ENCODE measurements at regions not wholly inside any gene's neighbourhood (a gene's known extent, or its start where the extent isn't known, plus 50 kb on each side); places are given as distances from the start of the nearest gene placed in this dataset.

DNA sequence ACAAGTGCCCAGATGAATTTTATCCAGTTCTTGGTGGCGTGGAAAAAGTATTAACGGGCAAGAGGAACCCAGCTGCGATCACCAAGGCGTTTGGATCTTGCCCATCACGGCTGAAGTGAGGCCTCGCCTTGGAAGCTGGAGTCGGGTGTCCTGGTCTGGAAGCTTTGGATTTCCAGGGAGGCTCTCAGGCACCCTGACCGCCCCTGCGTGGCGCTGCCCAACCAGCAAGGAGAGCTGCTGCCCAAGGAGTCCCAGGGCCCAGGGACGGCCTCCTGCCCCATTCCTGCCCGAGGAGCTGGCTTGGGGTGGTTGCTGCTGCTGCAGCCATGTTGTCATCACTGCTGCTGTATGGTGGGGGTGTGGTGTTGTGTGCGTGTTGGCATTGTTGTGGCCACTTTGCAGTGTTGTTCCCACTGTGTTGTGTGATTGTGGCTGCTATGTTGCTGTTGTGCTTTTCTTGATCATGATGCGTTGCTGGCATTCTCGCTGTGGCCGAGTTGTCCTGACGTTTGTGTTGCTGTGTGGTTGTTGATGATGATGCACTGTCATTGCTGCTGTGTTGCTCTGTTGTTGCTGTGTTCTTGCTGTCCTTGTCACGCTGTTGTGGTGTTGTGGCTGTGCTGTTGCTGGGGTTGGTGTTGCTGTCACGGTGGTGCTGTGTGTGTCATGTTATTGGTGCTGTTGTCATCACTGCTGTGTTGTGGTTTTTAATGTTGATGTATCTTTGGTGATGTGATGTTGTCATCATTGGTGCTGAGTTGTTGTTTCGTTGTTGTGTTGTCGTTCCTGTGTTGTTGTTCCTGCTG lies 318.8 kb downstream of the C16orf95 start:
- no peak for DNase-seq (ENCODE audit: low spot score)

DNA sequence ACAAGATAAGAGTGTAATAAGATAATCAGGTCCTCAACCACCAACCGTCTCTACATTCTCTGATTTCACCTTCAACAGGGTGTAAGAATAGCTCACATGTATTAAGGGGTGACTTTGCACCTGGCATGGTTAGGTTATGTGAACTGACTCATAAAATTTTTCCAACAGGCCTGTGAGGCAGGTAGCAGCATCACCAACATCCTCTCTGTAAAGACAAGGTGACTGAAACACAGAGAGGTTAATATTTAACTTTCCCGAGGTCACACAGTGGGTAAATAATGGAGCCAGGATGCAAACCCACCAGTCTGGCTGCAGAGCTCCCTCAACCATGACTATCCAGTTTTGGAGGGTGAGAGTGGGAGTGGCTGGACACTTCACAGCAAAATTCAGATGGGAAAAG lies 317.2 kb downstream of the C16orf95 start:
- DNase-seq (ENCODE audit: low spot score): peak; percentile 7

DNA sequence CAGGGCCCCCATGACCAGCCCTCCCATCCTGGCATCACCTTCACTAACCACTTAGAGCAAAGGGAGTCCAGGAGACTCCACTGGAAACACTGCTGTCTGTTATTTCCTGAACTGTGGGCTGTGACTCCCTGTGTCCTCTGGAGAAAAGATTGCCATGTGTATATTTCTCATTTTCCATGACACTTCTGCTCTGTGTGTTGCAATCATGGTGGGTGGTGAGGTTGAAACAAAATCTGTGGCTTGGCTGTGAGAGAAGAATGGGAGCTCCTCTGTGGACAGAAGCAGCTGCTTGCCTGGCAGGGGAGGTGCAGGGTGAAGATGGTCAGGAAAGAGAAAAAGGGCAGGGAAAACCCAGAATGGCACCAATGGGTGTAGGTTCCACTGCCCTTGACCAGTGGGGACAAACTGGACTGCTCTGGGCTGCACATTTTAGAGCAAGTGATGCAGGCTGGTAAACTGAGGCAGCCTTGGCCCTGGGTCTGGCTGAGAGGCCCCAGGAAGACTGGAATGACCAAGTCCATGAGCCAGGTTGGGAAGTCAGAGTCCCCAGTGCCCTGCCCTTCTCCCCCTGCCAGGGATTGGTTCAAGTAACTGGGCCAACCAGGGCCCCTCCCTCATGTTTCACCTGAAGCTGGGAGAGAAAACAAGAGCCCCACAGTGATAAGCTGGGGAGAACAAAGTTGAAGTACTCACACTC lies 314.3 kb downstream of the C16orf95 start:
- no peak for DNase-seq (ENCODE audit: low spot score)

DNA sequence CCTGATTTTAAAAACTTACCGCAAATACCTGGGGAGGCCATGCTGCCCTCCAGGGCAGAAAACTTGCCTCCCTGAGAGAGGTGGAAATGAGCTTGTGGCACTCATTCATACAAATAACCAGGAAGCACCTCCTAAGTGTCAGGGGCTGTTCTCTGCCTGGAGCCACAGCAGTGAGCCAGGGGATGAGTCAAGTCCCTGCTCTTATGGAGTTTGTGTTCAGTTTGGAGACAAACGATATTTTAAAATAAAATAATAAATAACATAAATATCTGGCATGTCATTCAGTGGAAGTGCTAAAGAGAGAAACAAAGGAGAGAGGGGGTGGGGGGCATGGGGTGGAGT lies 313.8 kb downstream of the C16orf95 start:
- no peak for DNase-seq (ENCODE audit: low spot score)

DNA sequence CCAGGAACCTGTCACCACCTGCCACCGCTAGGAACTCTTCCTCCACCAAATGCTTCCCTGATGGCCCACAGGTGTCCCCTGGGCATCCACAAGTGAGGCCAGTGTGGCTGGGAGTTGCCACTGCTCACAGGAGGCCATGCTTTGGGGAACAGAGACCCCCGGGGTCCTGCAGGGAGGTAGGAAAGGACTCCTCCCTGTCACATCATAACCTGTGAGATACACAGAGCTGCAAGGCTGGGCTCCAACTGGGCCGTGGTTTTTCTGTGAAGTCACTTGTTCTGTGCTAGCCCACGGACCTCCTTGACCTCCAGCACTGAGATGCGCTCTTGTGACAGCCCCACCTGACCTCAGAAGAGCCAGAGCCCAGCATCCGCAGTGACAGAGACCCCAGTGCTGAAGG lies 311.2 kb downstream of the C16orf95 start:
- DNase-seq (ENCODE audit: low spot score): no peak

DNA sequence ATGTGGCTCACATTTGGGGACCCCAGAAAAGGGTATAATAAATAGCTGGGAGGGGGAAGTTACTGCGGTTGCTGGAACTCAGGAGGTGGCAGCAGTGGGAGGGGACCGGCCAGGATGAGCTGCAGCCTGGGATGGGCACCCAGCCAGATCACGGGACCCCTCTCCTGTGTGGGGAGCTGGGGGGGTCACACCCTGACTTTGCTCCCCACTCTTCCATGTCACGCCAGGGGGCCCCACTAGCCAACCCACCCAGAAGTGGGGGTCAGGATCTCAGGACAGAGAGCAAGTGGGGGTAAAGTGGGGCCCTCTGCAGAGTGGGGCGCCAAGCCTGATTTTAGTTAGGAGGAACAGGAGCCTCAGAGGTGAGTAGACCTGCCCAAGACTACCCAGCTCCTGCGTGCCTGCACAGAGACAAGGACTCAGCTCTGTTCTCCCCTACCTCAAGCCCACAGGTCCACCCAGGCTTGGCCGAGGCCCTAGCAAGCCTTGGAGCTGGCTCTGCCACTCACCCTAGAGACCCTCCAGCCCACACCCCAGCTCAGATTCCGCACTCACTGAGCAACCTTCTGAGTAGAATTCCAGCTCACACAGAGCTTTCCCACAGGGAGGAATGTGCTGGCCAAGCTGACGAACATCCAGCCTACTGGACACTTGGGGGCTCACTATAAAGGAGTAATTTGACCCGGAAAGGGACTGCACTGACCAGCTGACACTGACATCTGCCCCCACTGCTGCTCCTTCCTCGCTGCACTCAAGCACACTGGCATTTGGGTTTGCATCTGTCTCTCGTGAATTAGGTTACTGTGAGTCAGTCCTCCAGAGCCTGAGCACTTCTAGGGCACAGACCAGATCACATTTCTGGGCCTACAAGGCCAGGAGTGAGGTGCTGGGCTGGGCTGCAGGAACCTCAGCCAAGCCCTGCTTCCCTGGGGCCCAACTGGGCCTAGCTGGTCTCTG lies 310.1 kb downstream of the C16orf95 start:
- no peak for DNase-seq (ENCODE audit: low spot score)

DNA sequence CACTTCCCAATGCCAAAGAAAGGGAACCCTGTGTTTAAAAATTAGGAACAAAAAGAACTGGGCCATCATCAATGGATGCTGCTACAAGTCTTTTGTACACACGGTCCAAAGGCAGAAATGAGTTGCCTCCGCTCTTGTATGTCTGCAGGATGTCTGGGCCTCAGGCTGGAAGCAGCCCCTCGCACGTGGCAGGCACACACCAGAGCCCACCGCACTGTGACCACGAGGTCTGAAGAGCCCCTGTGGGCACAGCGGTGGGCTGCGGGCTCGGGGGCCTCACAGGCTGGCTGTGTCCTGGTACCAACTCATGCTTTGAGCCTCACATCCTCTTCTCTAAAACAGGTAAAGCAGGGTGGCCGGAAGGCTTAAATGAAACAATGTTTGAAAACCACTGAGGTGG lies 309.3 kb downstream of the C16orf95 start:
- no peak for DNase-seq (ENCODE audit: low spot score)

DNA sequence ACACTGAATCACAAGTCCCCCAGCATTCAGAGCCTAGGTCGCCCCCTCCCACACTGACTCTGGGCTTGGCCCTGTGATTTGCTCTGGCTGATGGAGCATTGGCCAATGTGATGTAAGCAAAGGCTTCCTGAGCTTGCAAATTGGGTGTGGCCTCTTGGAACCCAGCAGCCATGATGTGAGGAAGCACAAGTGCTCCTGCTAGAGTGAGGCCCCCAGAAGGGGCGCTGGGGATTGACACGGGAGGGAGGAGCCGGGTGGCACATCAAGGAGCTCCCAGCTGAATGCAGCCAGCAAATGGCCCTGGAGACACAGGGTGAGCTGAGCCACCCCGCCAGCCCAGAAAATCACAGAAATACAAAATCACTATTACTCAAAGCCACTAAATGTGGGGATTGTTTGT lies 308.5 kb downstream of the C16orf95 start:
- DNase-seq (ENCODE audit: low spot score): no peak

DNA sequence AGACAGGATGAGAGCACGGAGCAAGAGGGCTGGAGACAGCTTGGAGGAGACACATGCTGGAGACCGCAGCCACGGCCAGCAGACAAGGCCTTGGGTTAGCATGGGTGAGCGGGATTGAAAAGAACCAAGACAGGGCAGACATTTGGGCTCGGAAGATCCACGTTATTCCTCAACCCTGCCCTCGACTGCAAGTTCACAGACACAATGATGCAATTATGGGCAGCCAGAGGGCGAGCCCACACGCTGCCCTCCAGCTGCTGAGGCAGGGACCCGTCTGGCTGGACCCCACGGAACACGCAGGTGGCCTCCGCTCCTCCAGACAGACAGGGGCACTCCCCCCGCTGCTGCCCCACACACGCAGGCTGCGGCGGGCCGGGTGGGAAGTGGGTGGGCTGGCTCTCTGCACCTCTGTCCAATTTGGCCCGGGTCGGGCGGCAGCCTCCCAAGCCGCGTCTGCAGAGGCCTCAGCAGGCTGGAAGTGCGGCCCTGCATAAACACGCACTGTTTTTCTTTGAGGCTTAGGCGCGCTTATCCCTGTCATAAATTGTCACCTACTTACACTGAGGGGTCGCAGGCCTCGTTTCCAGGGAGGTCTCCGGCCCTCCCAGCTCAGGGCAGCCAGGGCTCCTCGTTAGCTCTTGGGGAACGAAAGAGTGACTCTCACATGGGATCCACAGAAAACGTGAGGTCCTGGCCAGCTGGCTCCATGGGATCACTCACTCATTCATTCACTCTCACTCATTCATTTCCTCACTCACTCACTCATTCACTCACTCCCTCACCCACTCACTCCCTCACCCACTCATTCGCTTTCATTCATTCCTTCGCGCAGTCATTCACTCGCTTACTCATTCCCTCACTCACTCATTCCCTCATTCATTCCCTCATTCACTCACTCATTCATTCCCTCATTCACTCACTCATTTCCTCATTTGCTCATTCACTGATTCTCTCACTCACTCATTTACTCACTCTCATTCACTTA lies 303.9 kb downstream of the C16orf95 start:
- DNase-seq (ENCODE audit: low spot score): no peak

DNA sequence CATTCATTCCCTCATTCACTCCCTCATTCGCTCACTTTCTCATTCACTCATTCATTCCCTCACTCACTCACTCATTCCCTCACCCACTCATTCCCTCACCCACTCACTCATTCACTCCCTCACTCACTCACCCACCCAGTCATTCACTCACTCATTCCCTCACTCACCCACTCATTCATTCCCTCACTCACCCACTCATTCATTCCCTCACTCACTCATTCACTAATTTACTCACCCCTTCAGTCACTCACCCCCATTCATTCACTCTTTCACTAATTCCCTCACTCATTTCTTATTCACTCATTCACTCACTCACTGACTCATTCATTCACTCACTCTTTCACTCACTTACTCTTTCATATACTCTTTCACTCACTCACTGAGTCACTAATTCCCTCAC lies 303.1 kb downstream of the C16orf95 start:
- DNase-seq (ENCODE audit: low spot score): no peak

DNA sequence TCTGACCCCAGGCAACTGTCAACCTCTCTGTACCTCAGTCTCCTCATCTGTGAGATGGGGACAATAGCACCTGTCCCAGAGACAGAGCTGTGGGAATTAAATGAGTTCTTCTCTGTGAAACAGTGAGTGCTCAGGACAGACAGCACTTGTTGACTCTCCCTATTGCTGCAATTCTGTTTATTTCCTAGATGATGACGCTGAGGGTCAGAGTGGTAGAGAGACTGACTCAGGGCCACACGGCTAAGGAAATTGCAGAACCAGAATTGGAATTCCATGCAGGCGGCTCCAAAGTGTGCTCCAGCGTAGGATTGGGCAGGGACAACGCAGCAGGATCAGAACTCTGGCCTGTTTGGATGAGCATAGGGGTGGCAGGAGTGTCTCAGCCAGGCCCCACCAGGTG lies 302.2 kb downstream of the C16orf95 start:
- no peak for DNase-seq (ENCODE audit: low spot score)

DNA sequence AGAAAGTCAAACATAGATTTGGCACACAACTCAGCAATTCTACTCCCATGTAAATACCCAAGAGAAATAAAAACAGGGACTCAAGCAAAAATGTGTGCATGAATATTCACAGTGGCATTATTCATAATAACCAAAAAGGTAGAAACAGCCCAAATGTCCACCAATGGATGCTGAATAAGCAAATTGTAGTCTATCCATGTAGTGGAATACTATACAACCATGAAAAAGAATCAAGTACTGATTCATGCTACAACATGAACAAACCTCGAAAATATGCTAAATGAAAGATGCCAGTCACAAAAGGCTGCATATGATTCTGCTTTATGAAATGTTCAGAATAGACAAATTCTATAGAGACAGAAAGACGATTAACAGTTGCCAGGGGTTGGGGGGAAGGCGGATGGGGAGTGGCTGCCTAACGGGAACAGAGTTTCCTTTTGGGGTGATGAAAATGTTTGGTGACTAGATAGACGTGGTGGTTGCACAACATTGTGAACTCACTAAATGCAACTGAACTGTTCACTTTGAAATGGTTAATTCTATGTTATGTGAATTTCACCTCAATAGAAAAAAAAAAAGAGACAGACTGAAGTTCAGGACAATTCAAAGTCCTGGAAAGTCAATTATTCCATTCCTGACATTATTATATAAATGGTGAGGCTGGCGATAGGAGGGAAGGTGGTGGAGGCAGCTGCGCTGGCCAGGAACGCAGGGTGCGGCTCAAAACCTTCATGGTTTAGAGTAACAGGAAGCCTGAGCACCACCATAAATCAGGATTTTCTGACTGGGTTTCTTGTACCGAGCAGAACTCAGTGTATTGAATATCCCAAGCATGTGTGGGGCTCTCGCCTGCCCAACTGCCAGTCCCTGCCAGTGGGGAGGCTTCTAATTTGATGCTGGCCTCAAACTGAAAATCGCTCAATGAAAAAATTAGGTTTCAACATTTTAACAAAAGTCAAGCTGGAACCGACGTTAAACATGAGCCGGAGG lies 300.9 kb downstream of the C16orf95 start:
- DNase-seq (ENCODE audit: low spot score): no peak

DNA sequence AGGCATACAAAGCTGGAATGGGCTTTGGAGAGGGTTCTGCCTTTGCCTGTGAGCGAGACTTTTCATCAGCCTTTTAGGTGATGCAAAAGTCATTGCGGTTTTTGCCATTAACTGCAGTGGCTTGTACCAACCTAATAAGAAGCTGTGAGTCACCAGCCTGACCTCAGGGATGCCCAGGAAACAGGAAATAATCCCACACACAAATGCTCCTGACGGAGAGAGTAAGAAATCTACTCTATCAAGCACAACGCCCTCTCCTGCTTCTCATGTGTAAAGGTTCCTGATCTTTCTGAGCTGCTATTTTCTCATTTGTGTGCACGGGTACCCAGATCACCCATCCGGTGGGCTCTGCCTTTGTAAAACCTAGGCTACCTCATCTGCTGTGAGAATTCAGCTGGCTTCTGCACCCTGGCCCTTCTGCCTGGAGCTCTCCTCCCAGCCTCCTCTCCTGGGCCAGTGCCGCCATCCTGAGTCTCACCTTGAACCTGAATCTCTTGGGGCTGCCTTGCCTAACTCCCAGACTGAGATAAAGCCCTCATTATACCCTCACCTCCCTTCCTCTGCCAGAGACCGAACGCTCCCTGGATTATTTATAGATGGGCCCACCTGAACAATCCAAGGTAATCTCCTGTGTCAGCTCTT lies 299.7 kb downstream of the C16orf95 start:
- peak; percentile 48 for DNase-seq (ENCODE audit: low spot score)

DNA sequence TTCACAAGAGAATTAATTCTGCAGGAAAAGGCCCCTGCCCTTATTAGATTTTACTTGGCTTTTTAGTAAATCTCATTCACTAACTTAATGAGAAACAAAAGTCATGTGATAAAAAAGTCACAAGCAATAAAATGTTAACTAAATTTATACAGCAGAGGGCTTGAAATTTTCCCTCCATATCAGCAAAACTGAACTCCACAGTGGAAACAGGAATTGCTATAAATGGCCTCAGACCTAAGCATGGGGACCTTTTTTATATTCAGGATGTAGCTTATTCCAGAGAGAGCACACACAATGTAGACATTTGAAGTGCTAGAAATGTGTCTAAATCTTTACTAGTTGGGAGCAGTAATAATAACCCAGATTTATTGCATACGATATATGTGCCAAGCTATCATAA lies 291.5 kb downstream of the C16orf95 start:
- no peak for DNase-seq (ENCODE audit: low spot score)

DNA sequence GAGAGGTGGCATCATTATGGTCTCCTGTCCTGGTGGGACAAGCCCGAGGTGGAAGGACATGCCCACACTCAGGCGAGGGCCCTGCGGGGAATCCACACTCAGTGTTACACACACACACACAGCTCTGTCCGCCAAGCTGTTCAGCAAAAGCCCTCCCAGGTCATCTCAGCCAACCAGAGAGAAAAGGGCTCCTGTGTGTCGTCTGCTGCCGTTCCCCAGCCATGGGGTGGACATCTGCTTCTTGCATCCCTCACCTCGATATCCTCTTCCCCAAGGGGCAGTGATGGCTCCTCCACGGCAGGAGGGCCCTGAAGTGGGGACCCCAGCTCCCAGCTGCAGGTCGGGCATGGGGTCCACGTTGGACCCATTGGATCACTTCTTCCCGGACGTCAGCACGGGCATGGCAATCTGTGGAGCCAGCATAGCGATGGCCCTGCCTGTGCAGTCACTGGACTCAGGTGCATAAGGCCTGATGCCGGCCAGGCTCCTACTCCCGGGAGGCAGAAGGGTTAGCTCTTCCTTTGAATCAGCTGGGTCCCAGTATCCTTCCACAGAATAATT lies 290.1 kb downstream of the C16orf95 start:
- no peak for DNase-seq (ENCODE audit: low spot score)

DNA sequence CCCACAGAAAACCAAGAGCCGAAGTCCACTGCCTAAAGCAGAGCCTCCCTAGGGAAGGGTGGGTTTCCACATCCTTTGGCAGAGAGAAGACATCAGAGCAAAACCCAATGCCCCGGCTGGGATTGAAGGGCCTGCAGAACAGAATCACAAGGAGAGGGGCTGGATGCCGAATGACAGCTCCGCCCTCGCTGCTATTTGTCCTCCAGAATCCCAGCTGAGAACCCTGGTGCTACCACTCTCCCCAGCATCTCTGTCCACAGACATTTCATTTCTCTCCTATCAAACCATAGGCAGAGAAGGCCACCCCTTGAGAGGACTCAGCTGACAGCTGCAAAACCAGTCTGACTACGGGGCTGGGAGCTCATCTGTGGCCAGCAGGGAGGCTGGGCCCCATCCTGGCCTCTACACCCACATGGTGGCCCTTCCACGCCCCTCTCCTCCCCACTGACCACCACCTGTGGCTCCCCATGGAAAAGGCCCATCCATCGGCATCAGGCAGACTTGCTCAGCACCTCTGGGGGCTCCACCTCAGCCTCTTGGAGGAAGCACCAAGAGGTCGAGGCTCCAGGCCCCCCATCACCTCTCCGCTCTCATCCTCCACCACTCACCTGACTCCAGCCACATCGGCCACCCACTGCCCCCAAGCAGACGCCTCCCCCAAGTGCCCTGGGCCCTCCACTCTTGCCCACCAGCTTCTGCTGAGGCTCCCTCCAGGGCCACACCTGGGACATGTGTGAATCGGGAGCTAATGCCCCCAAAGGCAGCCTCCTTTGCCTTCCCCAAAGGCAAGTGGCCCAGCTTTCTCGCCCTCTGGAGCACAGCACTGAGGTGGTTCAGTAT lies 288.5 kb downstream of the C16orf95 start:
- no peak for DNase-seq (ENCODE audit: low spot score)

DNA sequence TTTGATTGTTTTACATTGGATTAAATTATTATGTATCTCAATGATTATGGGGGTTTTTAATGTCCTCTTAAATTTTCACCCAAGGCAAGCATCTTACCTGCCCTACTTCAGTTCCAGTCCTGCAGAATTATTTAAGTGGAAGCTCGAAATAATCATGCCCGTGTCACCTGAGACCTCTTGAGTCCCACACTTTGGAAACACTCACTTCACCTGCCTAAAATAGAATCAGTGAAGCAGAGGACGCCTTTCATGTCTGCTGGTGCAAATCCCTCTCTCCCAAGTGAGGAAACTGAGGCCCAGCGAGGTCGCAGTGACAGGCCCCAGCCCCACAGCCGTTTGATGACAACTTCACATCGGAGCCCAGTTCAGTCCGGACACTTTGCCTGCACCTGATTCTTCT lies 284.6 kb downstream of the C16orf95 start:
- DNase-seq (ENCODE audit: low spot score): no peak

DNA sequence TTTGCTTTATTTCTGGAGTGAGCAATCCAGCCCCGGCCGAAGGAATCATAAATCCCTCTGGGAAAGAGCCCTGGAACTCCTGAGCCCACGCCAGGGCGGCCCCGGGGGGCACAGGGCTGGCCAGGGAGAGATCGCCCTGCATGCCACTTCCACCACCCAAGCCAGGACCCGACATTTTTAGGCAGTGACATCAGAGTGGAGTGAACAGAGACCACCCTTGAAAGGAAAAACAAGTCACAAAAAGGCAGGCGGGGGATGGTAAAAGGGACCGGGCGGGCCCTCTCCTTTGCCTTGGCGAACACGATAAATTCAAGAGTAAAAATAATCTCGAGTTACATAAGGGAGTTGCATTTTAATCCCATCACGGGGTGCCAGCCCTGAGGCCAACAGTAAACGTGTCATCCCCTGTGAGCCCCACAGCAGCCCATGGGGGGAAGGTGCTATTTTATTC lies 284.1 kb downstream of the C16orf95 start:
- DNase-seq (ENCODE audit: low spot score): no peak

Measured in LoVo (cell line).